Thyroid gland (tissue), 4 donors: ENCODE measurements at regions not wholly inside any gene's neighbourhood (a gene's known extent, or its start where the extent isn't known, plus 50 kb on each side); places are given as distances from the start of the nearest gene placed in this dataset.

ENCODE experiments used
- DNase-seq, 2 donors: peaks; one replicate each; pipeline ENCODE4 v3.0.0-alpha.2; 2019
- H3K27ac ChIP-seq, 3 donors: fragments of 200-600 bp; sonication (generic); 1 replicate in 2 of 3; 2 replicates in 1 of 3; pipeline ENCODE4 v1.5.1; 2016 to 2019; ENCODE audit warnings: mild to moderate bottlenecking in 1 of 3, moderate library complexity in 1 of 3
- H3K27me3 ChIP-seq: fragments of 200-600 bp; sonication (generic); one replicate; pipeline ENCODE4 v1.5.1; 2019
- H3K36me3 ChIP-seq, 2 donors: fragments of 200-600 bp; sonication (generic); one replicate each; pipeline ENCODE4 v1.5.1; 2016 to 2019
- H3K4me1 ChIP-seq, 2 donors: fragments of 200-600 bp; sonication (generic); one replicate each; pipeline ENCODE4 v1.5.1; 2017 to 2019
- H3K4me3 ChIP-seq, 3 donors: fragments of 200-600 bp; sonication (generic); replicated peaks in 1 of 3; 1 replicate in 2 of 3; 2 replicates in 1 of 3; pipeline ENCODE4 v1.5.1; 2016; ENCODE audit warnings: mild to moderate bottlenecking in 1 of 3
- H3K9me3 ChIP-seq: fragments of 200-600 bp; sonication (generic); one replicate; pipeline ENCODE4 v1.5.1; 2017
- POLR2A ChIP-seq, 2 donors: fragments of 450-650 bp; IDR thresholded peaks; one replicate each; pipeline ENCODE4 v1.6.1; 2017; ENCODE audit warnings: antibody characterized with exemption in 2 of 2, mild to moderate bottlenecking in 2 of 2, moderate library complexity in 1 of 2
- WGBS, 2 donors: methylation state at CpG; one replicate each; pipeline ENCODE4 v1.1.5; 2017; 5-methylcytosine and 5-hydroxymethylcytosine counted together
- intact Hi-C: fragments of 100-400 bp; cut with DNase I; formaldehyde crosslinking; loops from one replicate; pipeline ENCODE4 v1.15.1; 2023
- TF ChIP-seq, protein P1 (sequence below), 6 experiments: fragments of 200-600 bp in 3 of 6; fragments of 450-650 bp in 3 of 6; sonication (generic) in 3 of 6; IDR thresholded peaks; one replicate each; pipeline ENCODE4 v1.5.1; 2016 to 2019; ENCODE audit warnings: antibody characterized with exemption in 6 of 6, mild to moderate bottlenecking in 2 of 6, inconsistent platforms in 1 of 6, moderate library complexity in 1 of 6

GRCh38 chr3:127123533-127123932 is 69.4 kb upstream of the PRR23E start:
- TF ChIP-seq, protein P1, sequence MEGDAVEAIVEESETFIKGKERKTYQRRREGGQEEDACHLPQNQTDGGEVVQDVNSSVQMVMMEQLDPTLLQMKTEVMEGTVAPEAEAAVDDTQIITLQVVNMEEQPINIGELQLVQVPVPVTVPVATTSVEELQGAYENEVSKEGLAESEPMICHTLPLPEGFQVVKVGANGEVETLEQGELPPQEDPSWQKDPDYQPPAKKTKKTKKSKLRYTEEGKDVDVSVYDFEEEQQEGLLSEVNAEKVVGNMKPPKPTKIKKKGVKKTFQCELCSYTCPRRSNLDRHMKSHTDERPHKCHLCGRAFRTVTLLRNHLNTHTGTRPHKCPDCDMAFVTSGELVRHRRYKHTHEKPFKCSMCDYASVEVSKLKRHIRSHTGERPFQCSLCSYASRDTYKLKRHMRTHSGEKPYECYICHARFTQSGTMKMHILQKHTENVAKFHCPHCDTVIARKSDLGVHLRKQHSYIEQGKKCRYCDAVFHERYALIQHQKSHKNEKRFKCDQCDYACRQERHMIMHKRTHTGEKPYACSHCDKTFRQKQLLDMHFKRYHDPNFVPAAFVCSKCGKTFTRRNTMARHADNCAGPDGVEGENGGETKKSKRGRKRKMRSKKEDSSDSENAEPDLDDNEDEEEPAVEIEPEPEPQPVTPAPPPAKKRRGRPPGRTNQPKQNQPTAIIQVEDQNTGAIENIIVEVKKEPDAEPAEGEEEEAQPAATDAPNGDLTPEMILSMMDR (IDR thresholded peaks at IDR 0.05) = no peak
- TF ChIP-seq POLR2A (IDR thresholded peaks at IDR 0.05) = no peak
- no peaks in the 10 kb centered on the region for H3K27me3 ChIP-seq
- H3K4me1 ChIP-seq = no peaks in the 10 kb centered on the region
- H3K27ac ChIP-seq = no peak overlapping the region
- no peak overlapping the region for H3K4me3 ChIP-seq
- DNase-seq = no peak
- no peaks in the 10 kb centered on the region for H3K36me3 ChIP-seq
- intact Hi-C loops = no loop called here
- no peaks in the 10 kb centered on the region for H3K9me3 ChIP-seq
- 97 to 98% methylated on average over 2 of the region's 2 CpGs for WGBS, 2 donors

- no peaks in the 10 kb centered on the region for H3K4me1 ChIP-seq
- H3K27me3 ChIP-seq = no peaks in the 10 kb centered on the region
- 54 to 64% methylated on average over 4 of the region's 4 CpGs for WGBS, 2 donors
- intact Hi-C loops = no loop called here
- no peaks in the 10 kb centered on the region for H3K36me3 ChIP-seq
- no peaks in the 10 kb centered on the region for H3K9me3 ChIP-seq
- no peak overlapping the region for H3K27ac ChIP-seq
- no peak for TF ChIP-seq POLR2A (IDR thresholded peaks at IDR 0.05)
- TF ChIP-seq, protein P1 (IDR thresholded peaks at IDR 0.05) = no peak
- no peak for DNase-seq
- no peak overlapping the region for H3K4me3 ChIP-seq
Observed at GRCh38 chr3:127124120-127124519, 68.8 kb upstream of the PRR23E start.

- DNase-seq = no peak
- TF ChIP-seq, protein P1 (IDR thresholded peaks at IDR 0.05) = no peak
- TF ChIP-seq POLR2A (IDR thresholded peaks at IDR 0.05) = no peak
- Histone ChIP-seq H3K27me3 (no peaks in the 10 kb centered on the region), H3K9me3 (no peaks in the 10 kb centered on the region), H3K4me1 (peaks cover 11 to 16% of the 10 kb centered on the region in 2 donors), H3K27ac (no peak overlapping the region), H3K36me3 (no peaks in the 10 kb centered on the region), H3K4me3 (no peak overlapping the region)
- whole genome bisulfite sequencing, 2 donors = 76 to 81% methylated on average over 5 to 7 of the region's 10 CpGs
- intact Hi-C loops = no loop called here
Observed at GRCh38 chr3:127131424-127132170, 61.3 kb upstream of the PRR23E start.

DNA sequence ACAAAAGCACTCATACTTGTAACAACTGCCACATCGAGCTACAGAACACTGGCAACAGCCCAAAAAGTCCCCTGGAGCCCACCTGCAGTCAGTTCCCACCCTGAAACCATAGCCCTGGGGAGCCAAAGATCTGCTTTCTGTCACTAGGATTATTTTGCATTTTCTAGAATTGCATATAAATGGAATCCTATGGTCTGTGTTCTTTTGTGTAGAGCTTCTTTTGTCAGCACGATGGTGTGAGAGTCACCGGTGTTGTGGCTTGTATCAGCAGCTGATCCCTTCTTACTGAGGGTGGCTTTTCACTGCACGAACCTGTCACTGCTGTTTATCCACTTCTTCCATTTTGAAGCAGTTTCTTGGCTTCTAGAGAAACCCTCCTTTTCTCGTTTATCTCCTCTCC is 60.1 kb upstream of the PRR23E start:
- 60 to 61% methylated on average over 5 of the region's 5 CpGs for WGBS, 2 donors
- intact Hi-C loops = no loop called here
- Histone ChIP-seq H3K4me1 (peaks cover 11 to 16% of the 10 kb centered on the region in 2 donors), H3K4me3 (no peak overlapping the region), H3K9me3 (no peaks in the 10 kb centered on the region), H3K27ac (no peak overlapping the region), H3K27me3 (no peaks in the 10 kb centered on the region), H3K36me3 (no peaks in the 10 kb centered on the region)
- no peak for DNase-seq
- TF ChIP-seq, protein P1 (IDR thresholded peaks at IDR 0.05) = no peak
- TF ChIP-seq POLR2A (IDR thresholded peaks at IDR 0.05) = no peak

DNA sequence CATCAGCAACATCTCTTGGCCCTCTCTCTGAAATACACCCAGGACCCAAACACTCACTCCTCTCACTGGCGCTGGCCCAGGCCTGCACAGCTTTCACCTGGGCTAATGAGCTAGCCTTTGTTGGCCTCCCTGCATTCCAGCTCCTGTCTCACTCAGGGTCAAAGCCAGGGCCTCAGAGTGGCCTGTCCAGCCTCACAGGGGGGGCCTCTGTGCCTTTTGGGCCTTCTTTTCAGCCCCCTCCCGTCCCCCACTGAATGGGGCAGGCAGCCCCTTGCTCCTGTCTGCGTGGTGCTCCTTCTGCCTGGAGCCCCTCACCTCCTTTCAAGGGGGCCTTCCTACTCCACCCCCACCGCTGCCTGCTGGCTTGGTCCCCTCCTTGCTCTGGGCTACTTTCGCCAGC is 59.0 kb upstream of the PRR23E start:
- 96 to 97% methylated on average over 5 of the region's 5 CpGs for WGBS, 2 donors
- intact Hi-C loops = no loop called here
- peaks cover 11 to 27% of the 10 kb centered on the region in 2 donors for H3K4me1 ChIP-seq
- no peaks in the 10 kb centered on the region for H3K36me3 ChIP-seq
- H3K27me3 ChIP-seq = no peaks in the 10 kb centered on the region
- no peak overlapping the region for H3K4me3 ChIP-seq
- no peak overlapping the region for H3K27ac ChIP-seq
- no peaks in the 10 kb centered on the region for H3K9me3 ChIP-seq
- TF ChIP-seq POLR2A (IDR thresholded peaks at IDR 0.05) = no peak
- TF ChIP-seq, protein P1 (IDR thresholded peaks at IDR 0.05) = no peak
- DNase-seq = no peak
